ENCODE measurements at regions not wholly inside any gene's neighbourhood (a gene's known extent, or its start where the extent isn't known, plus 50 kb on each side); places are given as distances from the start of the nearest gene placed in this dataset.
A peak's percentile ranks its signal among the peaks of the same experiment; 100 is the strongest.

DNA sequence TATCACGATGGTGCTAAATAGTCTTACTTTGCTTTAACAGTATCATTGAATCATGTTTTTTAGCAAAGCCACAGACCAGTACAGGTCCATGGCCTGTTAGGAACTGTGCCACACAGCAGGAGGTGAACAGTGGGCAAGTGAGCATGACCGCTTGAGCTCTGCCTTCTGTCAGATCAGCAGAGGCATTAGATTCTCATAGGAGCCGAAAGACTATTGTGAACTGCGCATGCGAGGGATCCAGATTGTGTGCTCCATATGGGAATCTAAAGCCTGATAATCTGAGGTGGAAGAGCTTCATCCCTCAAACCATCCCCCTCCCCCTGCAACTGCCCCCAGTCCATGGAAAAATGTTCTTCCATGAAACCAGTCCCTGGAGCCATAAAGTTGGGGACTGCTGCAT lies 102.3 kb upstream of the OSR1 start:
- H3K23ac ChIP-seq (ENCODE audit: insufficient read length, low read depth, low read length), result no peak overlapping the region
- no peak overlapping the region for H2AK5ac ChIP-seq (ENCODE audit: insufficient read length, low read length)
- Mint-ChIP-seq H3K4me3 (no peak overlapping the region), H3K4me1 (peaks cover 42 to 44% of the 10 kb centered on the region in 2 experiments), H3K27me3 (ENCODE audit: low read depth) (no peaks in the 10 kb centered on the region; the same call in 1 of the 2 replicates), H3K36me3 (ENCODE audit: insufficient read depth in 1 of 3, low read depth in 3 of 3) (peaks cover 3 to 10% (median 4%) of the 10 kb centered on the region in 3 experiments; a peak in 4 of 7 replicates), H3K27ac (peak overlapping the region in 1 of 3 experiments; percentile 45; a peak in 1 of 7 replicates), H3K9me3 (peaks cover 4 to 9% of the 10 kb centered on the region in 2 experiments; a peak in 4 of 5 replicates)
- H3K27ac ChIP-seq (ENCODE audit: insufficient read length, low read depth, low read length), result no peak overlapping the region
- no peak overlapping the region for H2BK15ac ChIP-seq (ENCODE audit: low read depth, low read length)
- H3K56ac ChIP-seq (ENCODE audit: insufficient read length, low read depth, low read length), result no peak overlapping the region
- no peak overlapping the region for H3K4me2 ChIP-seq (ENCODE audit: insufficient read depth, insufficient read length, low read length)
- H3K79me1 ChIP-seq (ENCODE audit: insufficient read depth, low read depth, low read length, poor library complexity, severe bottlenecking), result no peaks in the 10 kb centered on the region
- H3K4me1 ChIP-seq (ENCODE audit: insufficient read depth, low read length), result peaks cover 11% of the 10 kb centered on the region; the same call in 1 of the 2 replicates
- DNase-seq, result no peak
- TF ChIP-seq, protein P1, sequence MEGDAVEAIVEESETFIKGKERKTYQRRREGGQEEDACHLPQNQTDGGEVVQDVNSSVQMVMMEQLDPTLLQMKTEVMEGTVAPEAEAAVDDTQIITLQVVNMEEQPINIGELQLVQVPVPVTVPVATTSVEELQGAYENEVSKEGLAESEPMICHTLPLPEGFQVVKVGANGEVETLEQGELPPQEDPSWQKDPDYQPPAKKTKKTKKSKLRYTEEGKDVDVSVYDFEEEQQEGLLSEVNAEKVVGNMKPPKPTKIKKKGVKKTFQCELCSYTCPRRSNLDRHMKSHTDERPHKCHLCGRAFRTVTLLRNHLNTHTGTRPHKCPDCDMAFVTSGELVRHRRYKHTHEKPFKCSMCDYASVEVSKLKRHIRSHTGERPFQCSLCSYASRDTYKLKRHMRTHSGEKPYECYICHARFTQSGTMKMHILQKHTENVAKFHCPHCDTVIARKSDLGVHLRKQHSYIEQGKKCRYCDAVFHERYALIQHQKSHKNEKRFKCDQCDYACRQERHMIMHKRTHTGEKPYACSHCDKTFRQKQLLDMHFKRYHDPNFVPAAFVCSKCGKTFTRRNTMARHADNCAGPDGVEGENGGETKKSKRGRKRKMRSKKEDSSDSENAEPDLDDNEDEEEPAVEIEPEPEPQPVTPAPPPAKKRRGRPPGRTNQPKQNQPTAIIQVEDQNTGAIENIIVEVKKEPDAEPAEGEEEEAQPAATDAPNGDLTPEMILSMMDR (conservative IDR thresholded peaks at IDR 0.05), result no peak
- H4K91ac ChIP-seq (ENCODE audit: insufficient read length, low read depth, low read length), result no peak overlapping the region
- H3K14ac ChIP-seq (ENCODE audit: insufficient read depth, low read length), result no peak overlapping the region
- H3K4ac ChIP-seq (ENCODE audit: low read depth, low read length), result no peak overlapping the region
- H3K9ac ChIP-seq (ENCODE audit: extremely low read depth, insufficient read length, low read length), result no peak overlapping the region
- no peak overlapping the region for H3T11ph ChIP-seq (ENCODE audit: low read length)
- H3K27me3 ChIP-seq (ENCODE audit: insufficient read depth, low read length), result no peaks in the 10 kb centered on the region
- no peak overlapping the region for H2BK120ac ChIP-seq (ENCODE audit: low read depth, low read length, poor library complexity, severe bottlenecking)
- no peak overlapping the region for H3K18ac ChIP-seq (ENCODE audit: insufficient read length, low read depth, low read length)
- H2BK20ac ChIP-seq (ENCODE audit: low read depth, low read length, poor library complexity, severe bottlenecking), result no peak overlapping the region
- no peak overlapping the region for H4K5ac ChIP-seq (ENCODE audit: insufficient read length, low read depth, low read length)
- no peak overlapping the region for H2BK12ac ChIP-seq (ENCODE audit: insufficient read length, low read depth, low read length)
- no peaks in the 10 kb centered on the region for H3K23me2 ChIP-seq (ENCODE audit: insufficient read length, low read depth, low read length, poor library complexity, severe bottlenecking)
- H2AFZ ChIP-seq (ENCODE audit: low read length), result no peak overlapping the region
- H4K20me1 ChIP-seq (ENCODE audit: control insufficient read depth, insufficient read depth, insufficient read length), result no peaks in the 10 kb centered on the region
- H4K8ac ChIP-seq (replicated peaks; ENCODE audit: insufficient read length, low read depth, low read length), result no peak overlapping the region
- H3K79me2 ChIP-seq (ENCODE audit: insufficient read depth, low read length), result no peaks in the 10 kb centered on the region
- WGBS (ENCODE audit: extremely low coverage, insufficient read length, low lambda C conversion rate), result no CpG with 5 or more reads among the region's 5 CpGs
- H3K9me3 ChIP-seq (ENCODE audit: control insufficient read depth, low read depth, low read length), result no peaks in the 10 kb centered on the region
- no peak overlapping the region for H2BK5ac ChIP-seq (ENCODE audit: insufficient read length, low read length)

Measured in H9 (cell line).